A673 (cell line): ENCODE measurements at regions not wholly inside any gene's neighbourhood (a gene's known extent, or its start where the extent isn't known, plus 50 kb on each side); places are given as distances from the start of the nearest gene placed in this dataset.

Experiments
- BruUV-seq: library from RNA; stranded (reverse); fragments of 400-500 nt; replicated peaks from 2 replicates; lab custom pipeline; 2021; lab: Mats Ljungman, UMichigan
- CTCF ChIA-PET: fragments of 300-600 bp; sonication (Branson Sonifier 250); formaldehyde crosslinking; loops from one replicate; lab custom pipeline; 2022; ENCODE audit warnings: antibody characterized with exemption; lab: Charles Lee
- POLR2A ChIA-PET: fragments of 300-600 bp; sonication (Branson Sonifier 250); formaldehyde crosslinking; loops from one replicate; lab custom pipeline; 2022; ENCODE audit warnings: antibody characterized with exemption; ENCODE audit not compliant: low non-redundant PET; lab: Charles Lee
- DNase-seq: peaks from one replicate; pipeline ENCODE4 v3.0.0-alpha.2; 2015; ENCODE audit warnings: low spot score
- H3K27ac ChIP-seq: fragments of 200-600 bp; sonication (generic); 2 replicates; pipeline ENCODE4 v1.5.1; 2016; ENCODE audit warnings: mixed run types, low read depth, mild to moderate bottlenecking, mixed read lengths, antibody characterized with exemption, low read length; ENCODE audit not compliant: poor library complexity, severe bottlenecking
- H3K27me3 ChIP-seq: fragments of 200-600 bp; sonication (generic); replicated peaks from 2 replicates; pipeline ENCODE4 v1.6.1; 2017; ENCODE audit warnings: mixed run types, low read depth, mild to moderate bottlenecking, mixed read lengths, antibody characterized with exemption, low read length; ENCODE audit not compliant: insufficient read depth, poor library complexity
- H3K36me3 ChIP-seq: fragments of 200-600 bp; sonication (generic); 2 replicates; pipeline ENCODE4 v1.6.1; 2016; ENCODE audit warnings: mixed run types, mild to moderate bottlenecking, mixed read lengths, antibody characterized with exemption, low read length; ENCODE audit not compliant: insufficient read depth, poor library complexity, severe bottlenecking
- H3K4me1 ChIP-seq: fragments of 200-600 bp; sonication (generic); 2 replicates; pipeline ENCODE4 v1.6.1; 2017; ENCODE audit warnings: mixed run types, mild to moderate bottlenecking, mixed read lengths, antibody characterized with exemption, low read length; ENCODE audit not compliant: insufficient read depth, poor library complexity, severe bottlenecking
- H3K4me3 ChIP-seq: fragments of 200-600 bp; sonication (generic); 2 replicates; pipeline ENCODE4 v1.5.1; 2016; ENCODE audit warnings: low read depth, mixed run types, mild to moderate bottlenecking, mixed read lengths, low read length; ENCODE audit not compliant: poor library complexity, severe bottlenecking
- H3K9me3 ChIP-seq: fragments of 200-600 bp; sonication (generic); 2 replicates; pipeline ENCODE4 v1.6.1; 2016; ENCODE audit warnings: mixed run types, low read depth, mild to moderate bottlenecking, mixed read lengths, antibody characterized with exemption, low read length; ENCODE audit not compliant: poor library complexity, severe bottlenecking
- EZH2 ChIP-seq: fragments of 200-600 bp; sonication (generic); IDR thresholded peaks from 2 replicates; pipeline ENCODE4 v1.6.1; 2017; ENCODE audit warnings: borderline replicate concordance, low read depth, mild to moderate bottlenecking, mixed read lengths, antibody characterized with exemption, low read length; ENCODE audit not compliant: poor library complexity, severe bottlenecking
- intact Hi-C: fragments of 100-400 bp; cut with micrococcal nuclease; formaldehyde crosslinking; loops from one replicate; pipeline ENCODE4 v1.10.0; 2022; ENCODE audit not compliant: unreplicated experiment
- TF ChIP-seq, protein P1 (sequence below): fragments of 300-800, 200-600 bp; sonication (generic); conservative IDR thresholded peaks from 2 replicates; pipeline ENCODE4 v1.5.1; 2017; ENCODE audit warnings: low read depth, mild to moderate bottlenecking, antibody characterized with exemption, low read length, moderate library complexity, mixed read lengths

DNA sequence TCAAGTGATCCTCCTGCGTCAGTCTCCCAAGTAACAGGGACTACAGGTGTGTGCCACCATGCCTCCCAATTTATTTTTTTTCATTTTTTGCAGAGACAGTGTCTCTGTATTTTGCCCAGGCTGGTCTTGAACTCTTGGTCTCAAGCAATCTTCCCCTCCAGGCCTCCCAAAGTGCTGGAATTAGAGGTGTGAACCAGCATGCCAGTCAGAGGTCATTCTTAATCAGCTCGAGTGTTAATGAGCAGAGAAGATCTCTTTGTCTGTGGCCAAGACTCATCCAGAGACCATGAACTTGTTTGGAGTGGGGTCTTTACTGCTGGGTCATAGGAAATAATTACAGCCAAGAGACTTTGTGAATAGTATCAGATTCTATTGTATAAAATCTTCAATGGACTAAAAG lies 99.2 kb upstream of the AP1S2 start:
- Histone ChIP-seq H3K36me3 (no peaks in the 10 kb centered on the region), H3K4me1 (peaks cover 12% of the 10 kb centered on the region), H3K9me3 (no peaks in the 10 kb centered on the region), H3K27me3 (no peaks in the 10 kb centered on the region), H3K27ac (no peak overlapping the region), H3K4me3 (no peak overlapping the region)
- no peak for TF ChIP-seq EZH2
- TF ChIP-seq, protein P1, sequence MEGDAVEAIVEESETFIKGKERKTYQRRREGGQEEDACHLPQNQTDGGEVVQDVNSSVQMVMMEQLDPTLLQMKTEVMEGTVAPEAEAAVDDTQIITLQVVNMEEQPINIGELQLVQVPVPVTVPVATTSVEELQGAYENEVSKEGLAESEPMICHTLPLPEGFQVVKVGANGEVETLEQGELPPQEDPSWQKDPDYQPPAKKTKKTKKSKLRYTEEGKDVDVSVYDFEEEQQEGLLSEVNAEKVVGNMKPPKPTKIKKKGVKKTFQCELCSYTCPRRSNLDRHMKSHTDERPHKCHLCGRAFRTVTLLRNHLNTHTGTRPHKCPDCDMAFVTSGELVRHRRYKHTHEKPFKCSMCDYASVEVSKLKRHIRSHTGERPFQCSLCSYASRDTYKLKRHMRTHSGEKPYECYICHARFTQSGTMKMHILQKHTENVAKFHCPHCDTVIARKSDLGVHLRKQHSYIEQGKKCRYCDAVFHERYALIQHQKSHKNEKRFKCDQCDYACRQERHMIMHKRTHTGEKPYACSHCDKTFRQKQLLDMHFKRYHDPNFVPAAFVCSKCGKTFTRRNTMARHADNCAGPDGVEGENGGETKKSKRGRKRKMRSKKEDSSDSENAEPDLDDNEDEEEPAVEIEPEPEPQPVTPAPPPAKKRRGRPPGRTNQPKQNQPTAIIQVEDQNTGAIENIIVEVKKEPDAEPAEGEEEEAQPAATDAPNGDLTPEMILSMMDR, result no peak
- ChIA-PET CTCF (no interaction called here), POLR2A (no interaction called here)
- BruUV-seq, result no TSS peak
- DNase-seq, result no peak
- intact Hi-C loops, result no loop called here

DNA sequence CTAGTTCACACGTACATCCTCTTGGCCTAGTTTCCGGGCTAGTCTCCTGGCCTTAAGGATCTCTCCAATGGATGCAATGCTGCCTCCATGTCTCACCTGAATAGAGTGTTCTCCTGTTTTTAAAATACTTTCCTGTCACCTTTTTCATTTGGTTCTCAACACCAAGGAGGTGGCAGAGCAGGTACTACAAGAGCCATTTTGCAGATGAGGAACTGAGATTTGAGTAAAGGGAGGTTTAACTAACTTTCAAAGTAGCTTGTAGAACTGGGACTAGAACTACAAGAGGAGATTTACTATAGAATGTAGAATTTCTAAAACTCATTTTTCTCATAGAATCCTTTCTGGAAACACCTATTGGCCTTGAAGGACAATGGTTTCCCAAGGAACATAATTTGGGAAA lies 97.6 kb upstream of the AP1S2 start:
- intact Hi-C loops, result no loop called here
- CTCF ChIA-PET, result no interaction called here
- TF ChIP-seq EZH2, result no peak
- TF ChIP-seq, protein P1, result no peak

DNA sequence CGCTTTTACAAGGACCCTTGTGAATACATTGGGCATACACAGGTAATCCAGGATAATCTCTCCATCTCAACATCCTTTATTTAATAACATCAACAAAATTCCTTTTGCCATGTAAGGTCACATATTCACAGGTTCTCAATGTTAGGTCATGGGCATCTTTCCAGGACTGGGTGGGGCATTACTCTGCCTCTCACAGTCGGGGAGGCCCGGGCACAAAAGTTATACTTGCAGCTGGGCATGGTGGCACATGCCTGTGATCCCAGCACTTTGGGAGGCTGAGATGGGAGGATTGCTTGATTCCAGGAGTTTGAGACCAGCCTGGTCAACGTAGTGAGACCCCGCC lies 93.7 kb upstream of the AP1S2 start:
- Histone ChIP-seq H3K27ac (no peak overlapping the region), H3K4me3 (no peak overlapping the region)
- CTCF ChIA-PET, result no interaction called here

More for the DNA sequence above, 97.6 kb upstream of the AP1S2 start:
- BruUV-seq, result no TSS peak
- DNase-seq, result no peak
- H3K9me3 ChIP-seq, result no peaks in the 10 kb centered on the region
- POLR2A ChIA-PET, result no interaction called here
- H3K36me3 ChIP-seq, result no peaks in the 10 kb centered on the region
- H3K4me3 ChIP-seq, result no peak overlapping the region
- no peak overlapping the region for H3K27ac ChIP-seq
- H3K4me1 ChIP-seq, result peaks cover 14% of the 10 kb centered on the region
- H3K27me3 ChIP-seq, result no peaks in the 10 kb centered on the region

More for the DNA sequence above, 93.7 kb upstream of the AP1S2 start:
- TF ChIP-seq EZH2, result no peak
- TF ChIP-seq, protein P1, result no peak
- Histone ChIP-seq H3K9me3 (no peaks in the 10 kb centered on the region), H3K36me3 (no peaks in the 10 kb centered on the region), H3K27me3 (no peaks in the 10 kb centered on the region), H3K4me1 (peaks cover 6% of the 10 kb centered on the region)
- POLR2A ChIA-PET, result no interaction called here
- intact Hi-C loops, result no loop called here
- BruUV-seq, result no TSS peak
- no peak for DNase-seq
